B cell (primary cell): ENCODE measurements at regions not wholly inside any gene's neighbourhood (a gene's known extent, or its start where the extent isn't known, plus 50 kb on each side); places are given as distances from the start of the nearest gene placed in this dataset.

Source experiments
- EZH2 ChIP-seq: IDR thresholded peaks from 2 replicates; pipeline ENCODE4 v1.6.1; 2012; ENCODE audit warnings: borderline replicate concordance, low read depth, mild to moderate bottlenecking, moderate library complexity, low read length; ENCODE audit not compliant: insufficient read depth, poor library complexity, severe bottlenecking
- TF ChIP-seq, protein P1 (sequence below): fragments of 200-600 bp; IDR thresholded peaks from one replicate; pipeline ENCODE4 v1.8.0; 2022; ENCODE audit warnings: antibody characterized with exemption, mild to moderate bottlenecking

DNA sequence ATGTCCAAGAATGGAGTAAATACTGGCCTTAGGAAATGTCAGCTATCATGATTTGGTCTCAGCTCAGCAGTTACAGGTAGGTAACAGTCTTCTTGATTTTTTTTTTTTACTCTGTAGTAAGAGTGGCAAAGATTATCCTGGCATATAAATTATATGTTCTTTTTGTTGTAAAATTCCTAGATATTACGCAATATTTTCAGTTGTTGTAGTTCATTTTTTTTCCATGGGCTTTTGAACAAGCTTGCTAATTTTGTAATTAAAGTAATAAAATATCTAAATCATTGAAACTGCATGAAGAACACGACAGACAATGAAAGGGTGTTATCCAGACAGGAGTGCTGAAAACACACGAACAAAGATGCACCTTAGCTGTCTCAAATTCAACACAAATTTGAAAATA lies 249.4 kb downstream of the PRDM9 start:
- TF ChIP-seq, protein P1, sequence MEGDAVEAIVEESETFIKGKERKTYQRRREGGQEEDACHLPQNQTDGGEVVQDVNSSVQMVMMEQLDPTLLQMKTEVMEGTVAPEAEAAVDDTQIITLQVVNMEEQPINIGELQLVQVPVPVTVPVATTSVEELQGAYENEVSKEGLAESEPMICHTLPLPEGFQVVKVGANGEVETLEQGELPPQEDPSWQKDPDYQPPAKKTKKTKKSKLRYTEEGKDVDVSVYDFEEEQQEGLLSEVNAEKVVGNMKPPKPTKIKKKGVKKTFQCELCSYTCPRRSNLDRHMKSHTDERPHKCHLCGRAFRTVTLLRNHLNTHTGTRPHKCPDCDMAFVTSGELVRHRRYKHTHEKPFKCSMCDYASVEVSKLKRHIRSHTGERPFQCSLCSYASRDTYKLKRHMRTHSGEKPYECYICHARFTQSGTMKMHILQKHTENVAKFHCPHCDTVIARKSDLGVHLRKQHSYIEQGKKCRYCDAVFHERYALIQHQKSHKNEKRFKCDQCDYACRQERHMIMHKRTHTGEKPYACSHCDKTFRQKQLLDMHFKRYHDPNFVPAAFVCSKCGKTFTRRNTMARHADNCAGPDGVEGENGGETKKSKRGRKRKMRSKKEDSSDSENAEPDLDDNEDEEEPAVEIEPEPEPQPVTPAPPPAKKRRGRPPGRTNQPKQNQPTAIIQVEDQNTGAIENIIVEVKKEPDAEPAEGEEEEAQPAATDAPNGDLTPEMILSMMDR = no peak
- no peak for TF ChIP-seq EZH2
